ENCODE measurements at regions not wholly inside any gene's neighbourhood (a gene's known extent, or its start where the extent isn't known, plus 50 kb on each side); places are given as distances from the start of the nearest gene placed in this dataset.

- TF ChIP-seq CHD7 (IDR thresholded peaks at IDR 0.05; ENCODE audit: insufficient replicate concordance, low read length) (no peak), CTCF (IDR thresholded peaks at IDR 0.05; ENCODE audit: control extremely low read depth in 1 of 3, insufficient read depth in 1 of 3, low read depth in 1 of 3, low read length in 3 of 3) (no peak), RNF2 (IDR thresholded peaks at IDR 0.05; ENCODE audit: borderline replicate concordance, low read depth, low read length, missing control alignments, poor library complexity, severe bottlenecking) (no peak)
- TF ChIP-seq, protein P1, sequence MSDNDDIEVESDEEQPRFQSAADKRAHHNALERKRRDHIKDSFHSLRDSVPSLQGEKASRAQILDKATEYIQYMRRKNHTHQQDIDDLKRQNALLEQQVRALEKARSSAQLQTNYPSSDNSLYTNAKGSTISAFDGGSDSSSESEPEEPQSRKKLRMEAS (IDR thresholded peaks at IDR 0.05): no peak
These were observed 58.5 kb upstream of the HIF1A start (continued) for GRCh38 chr14:61636779-61637178.

Data from H1 (cell line).